Mesothelial cell of epicardium (in vitro differentiated cells): ENCODE measurements at regions not wholly inside any gene's neighbourhood (a gene's known extent, or its start where the extent isn't known, plus 50 kb on each side); places are given as distances from the start of the nearest gene placed in this dataset.

Source experiments
- DNase-seq, 2 experiments: peaks; one replicate each; pipeline ENCODE4 v3.0.0; 2021; ENCODE audit warnings: low spot score in 2 of 2; ENCODE audit not compliant: unreplicated experiment in 2 of 2
- H3K27ac Mint-ChIP-seq: 2 replicates; pipeline ENCODE4 v1.8.0; 2021; ENCODE audit warnings: mixed read lengths
- H3K27me3 Mint-ChIP-seq: 2 replicates; pipeline ENCODE4 v1.8.0; 2021; ENCODE audit warnings: low read depth, mixed read lengths
- H3K36me3 Mint-ChIP-seq: 2 replicates; pipeline ENCODE4 v1.8.0; 2021; ENCODE audit warnings: mixed read lengths
- H3K4me1 Mint-ChIP-seq: 2 replicates; pipeline ENCODE4 v1.8.0; 2021; ENCODE audit warnings: mixed read lengths
- H3K4me3 Mint-ChIP-seq: 2 replicates; pipeline ENCODE4 v1.8.0; 2021; ENCODE audit warnings: mild to moderate bottlenecking, moderate library complexity, mixed read lengths
- H3K9me3 Mint-ChIP-seq: 2 replicates; pipeline ENCODE4 v1.8.0; 2021; ENCODE audit warnings: mixed read lengths
- CTCF ChIP-seq: fragments of 200-600 bp; sonication (generic); IDR thresholded peaks from one replicate; pipeline ENCODE4 v1.5.0; 2021; ENCODE audit warnings: antibody characterized with exemption; ENCODE audit not compliant: unreplicated experiment

GRCh38 chr2:139643139-139643538, 862.9 kb upstream of the NXPH2 start:
- H3K4me1 Mint-ChIP-seq: peaks cover 6% of the 10 kb centered on the region
- TF ChIP-seq CTCF: no peak
- no peak for DNase-seq
- H3K9me3 Mint-ChIP-seq: peaks cover 38% of the 10 kb centered on the region
- H3K27ac Mint-ChIP-seq: no peak overlapping the region
- peaks cover 10% of the 10 kb centered on the region for H3K36me3 Mint-ChIP-seq
- H3K27me3 Mint-ChIP-seq: no peaks in the 10 kb centered on the region
- no peak overlapping the region for H3K4me3 Mint-ChIP-seq

- H3K4me3 Mint-ChIP-seq: no peak overlapping the region
- no peak for DNase-seq
- no peaks in the 10 kb centered on the region for H3K36me3 Mint-ChIP-seq
- peaks cover 16% of the 10 kb centered on the region for H3K4me1 Mint-ChIP-seq
- peaks cover 13% of the 10 kb centered on the region for H3K9me3 Mint-ChIP-seq
- no peak overlapping the region for H3K27ac Mint-ChIP-seq
- TF ChIP-seq CTCF: no peak
- no peaks in the 10 kb centered on the region for H3K27me3 Mint-ChIP-seq
Observed at GRCh38 chr2:139631966-139632365, 851.8 kb upstream of the NXPH2 start.

GRCh38 chr2:139628931-139629330, 848.7 kb upstream of the NXPH2 start:
- no peaks in the 10 kb centered on the region for H3K27me3 Mint-ChIP-seq
- peaks cover 19% of the 10 kb centered on the region for H3K4me1 Mint-ChIP-seq
- TF ChIP-seq CTCF: no peak
- H3K9me3 Mint-ChIP-seq: peaks cover 5% of the 10 kb centered on the region
- no peak overlapping the region for H3K27ac Mint-ChIP-seq
- DNase-seq: no peak
- H3K36me3 Mint-ChIP-seq: peaks cover 1% of the 10 kb centered on the region
- H3K4me3 Mint-ChIP-seq: no peak overlapping the region

- Mint-ChIP-seq H3K9me3 (peaks cover 9% of the 10 kb centered on the region), H3K4me3 (no peak overlapping the region), H3K27me3 (no peaks in the 10 kb centered on the region), H3K36me3 (peaks cover 1% of the 10 kb centered on the region), H3K4me1 (peaks cover 17% of the 10 kb centered on the region), H3K27ac (no peak overlapping the region)
- TF ChIP-seq CTCF: no peak
- DNase-seq: no peak
Observed at GRCh38 chr2:139626128-139626527, 845.9 kb upstream of the NXPH2 start.

- TF ChIP-seq CTCF: no peak
- Mint-ChIP-seq H3K27ac (no peak overlapping the region), H3K4me3 (no peak overlapping the region), H3K9me3 (peaks cover 43% of the 10 kb centered on the region), H3K4me1 (peaks cover 6% of the 10 kb centered on the region), H3K36me3 (peaks cover 14% of the 10 kb centered on the region), H3K27me3 (no peaks in the 10 kb centered on the region)
- no peak for DNase-seq
Observed at GRCh38 chr2:139622691-139623090, 842.5 kb upstream of the NXPH2 start.

GRCh38 chr2:139617747-139618146, 837.6 kb upstream of the NXPH2 start:
- no peak for TF ChIP-seq CTCF
- peaks cover 8% of the 10 kb centered on the region for H3K4me1 Mint-ChIP-seq

More at GRCh38 chr2:139617747-139618146, 837.6 kb upstream of the NXPH2 start:
- H3K36me3 Mint-ChIP-seq: peaks cover 12% of the 10 kb centered on the region
- H3K9me3 Mint-ChIP-seq: peaks cover 38% of the 10 kb centered on the region
- no peak overlapping the region for H3K27ac Mint-ChIP-seq
- no peak for DNase-seq
- no peak overlapping the region for H3K4me3 Mint-ChIP-seq
- H3K27me3 Mint-ChIP-seq: no peaks in the 10 kb centered on the region
